ENCODE measurements at regions not wholly inside any gene's neighbourhood (a gene's known extent, or its start where the extent isn't known, plus 50 kb on each side); places are given as distances from the start of the nearest gene placed in this dataset.

- DNase-seq, result no peak
Measured at GRCh38 chr13:24052547-24053518, 107.7 kb upstream of the SPATA13 start.

- peak; percentile 91 for DNase-seq
Measured at GRCh38 chr13:24053519-24054251, 106.8 kb upstream of the SPATA13 start.

GRCh38 chr13:24056616-24057137 is 103.8 kb upstream of the SPATA13 start:
- no peak for DNase-seq

DNA sequence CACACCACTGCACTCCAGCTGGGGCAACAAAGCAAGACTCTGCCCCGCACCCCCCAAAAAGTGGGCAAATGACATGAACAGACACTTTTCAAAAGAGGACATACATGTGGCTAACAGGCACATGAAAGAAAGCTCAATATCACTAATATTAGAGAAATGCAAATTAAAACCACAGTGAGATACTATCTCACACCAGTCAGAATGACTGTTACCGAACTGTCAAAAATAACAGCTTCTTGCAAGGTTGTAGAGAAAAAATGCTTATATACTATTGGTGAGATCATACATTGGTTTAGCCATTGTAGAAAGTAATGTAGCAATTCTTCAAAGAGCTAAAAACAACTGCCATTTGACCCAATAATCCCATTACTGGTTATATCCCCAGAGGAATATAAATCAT is 99.5 kb upstream of the SPATA13 start:
- DNase-seq, result no peak

DNA sequence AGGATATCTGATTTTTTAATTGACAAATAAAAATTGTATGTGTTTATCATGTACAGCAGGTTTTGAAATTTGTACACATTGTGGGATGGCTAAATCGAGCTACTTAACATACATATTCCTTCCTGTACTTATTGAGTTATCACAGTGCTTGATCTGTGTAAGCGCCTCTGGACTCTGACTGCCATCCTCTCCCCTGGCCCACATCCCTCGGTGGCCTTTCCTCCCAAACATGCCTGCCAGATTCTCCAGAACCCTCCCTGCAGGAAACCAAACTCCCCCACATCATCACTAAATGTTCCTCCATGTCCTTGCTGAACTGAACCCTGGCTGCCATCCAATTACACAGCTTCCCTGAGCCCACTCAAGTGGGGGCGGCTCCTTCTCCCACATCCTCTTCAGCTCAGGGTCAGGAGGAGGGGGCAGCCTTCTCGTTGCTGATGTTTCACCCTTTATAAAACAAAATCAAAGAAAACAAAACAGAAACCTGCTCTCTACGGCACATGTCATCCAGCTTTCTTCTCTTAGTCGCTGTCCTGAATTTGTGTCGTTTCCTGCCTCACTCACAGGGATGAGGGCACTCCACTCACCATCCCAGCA is 97.1 kb upstream of the SPATA13 start:
- no peak for DNase-seq

GRCh38 chr13:24064371-24064770 is 96.1 kb upstream of the SPATA13 start:
- no peak for DNase-seq

DNA sequence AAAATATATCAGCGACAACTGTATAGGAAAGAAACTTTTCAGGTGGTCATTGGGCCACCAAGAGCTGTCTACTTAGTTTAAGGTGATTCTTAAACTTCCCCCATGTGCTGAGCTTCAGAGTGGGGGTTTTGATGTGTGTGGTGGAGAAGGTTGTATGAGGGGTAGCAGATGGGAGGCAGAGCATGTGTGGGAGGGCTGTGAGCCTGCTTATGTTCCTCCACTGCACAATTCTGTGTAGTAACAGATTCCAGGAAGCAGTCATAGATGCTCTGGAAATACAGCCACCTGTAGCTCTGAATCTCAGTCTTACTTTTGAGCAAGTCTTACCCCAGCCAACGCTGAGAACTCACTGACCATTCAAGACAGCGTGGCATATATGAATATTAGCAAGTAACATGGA is 95.3 kb upstream of the SPATA13 start:
- DNase-seq, result no peak

- peak; percentile 25 for DNase-seq
Measured at GRCh38 chr13:24066405-24067295, 93.9 kb upstream of the SPATA13 start.

DNA sequence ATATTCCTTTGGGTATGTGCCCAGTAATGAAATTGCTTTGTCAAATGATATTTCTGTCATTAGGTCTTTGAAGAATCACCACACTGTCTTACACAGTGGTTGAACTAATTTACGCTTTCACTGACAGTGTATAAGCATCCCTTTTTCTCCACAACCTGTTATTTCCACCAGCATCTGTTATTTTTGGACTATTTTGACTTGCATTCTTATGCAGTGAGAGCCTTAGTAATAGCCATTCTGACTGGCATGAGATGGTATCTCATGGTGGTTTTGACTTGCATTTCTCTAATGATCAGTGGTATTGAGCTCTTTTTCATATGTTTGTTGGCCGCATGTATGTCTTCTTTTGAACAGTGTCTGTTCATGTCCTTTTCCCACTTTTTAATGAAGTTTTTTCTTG is 92.0 kb upstream of the SPATA13 start:
- DNase-seq, result no peak

DNA sequence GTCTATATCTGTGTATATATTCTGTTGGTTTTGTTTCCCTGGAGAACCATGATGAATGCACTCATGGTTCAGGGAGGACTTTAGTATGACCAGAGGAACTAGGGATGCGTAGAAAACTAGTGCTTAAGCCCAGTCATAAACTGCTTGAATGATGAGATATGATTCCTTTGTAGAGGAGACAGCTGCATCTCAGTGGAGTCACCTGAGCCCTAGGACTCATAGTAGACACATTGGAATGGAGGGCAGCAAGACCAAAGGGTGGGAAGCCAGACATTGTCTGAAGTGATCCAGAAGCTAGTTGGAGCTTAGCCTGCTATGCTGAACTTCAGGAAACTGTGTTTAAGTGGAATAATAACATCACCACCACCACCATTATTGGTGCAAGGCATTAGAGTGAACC is 89.5 kb upstream of the SPATA13 start:
- DNase-seq, result no peak

GRCh38 chr13:24071423-24072075 is 89.0 kb upstream of the SPATA13 start:
- DNase-seq, result no peak

- DNase-seq, result no peak
Measured at GRCh38 chr13:24073657-24074056, 86.9 kb upstream of the SPATA13 start.

GRCh38 chr13:24074678-24075077 is 85.8 kb upstream of the SPATA13 start:
- no peak for DNase-seq

- DNase-seq, result no peak
Measured at GRCh38 chr13:24075137-24075975, 85.2 kb upstream of the SPATA13 start.

DNA sequence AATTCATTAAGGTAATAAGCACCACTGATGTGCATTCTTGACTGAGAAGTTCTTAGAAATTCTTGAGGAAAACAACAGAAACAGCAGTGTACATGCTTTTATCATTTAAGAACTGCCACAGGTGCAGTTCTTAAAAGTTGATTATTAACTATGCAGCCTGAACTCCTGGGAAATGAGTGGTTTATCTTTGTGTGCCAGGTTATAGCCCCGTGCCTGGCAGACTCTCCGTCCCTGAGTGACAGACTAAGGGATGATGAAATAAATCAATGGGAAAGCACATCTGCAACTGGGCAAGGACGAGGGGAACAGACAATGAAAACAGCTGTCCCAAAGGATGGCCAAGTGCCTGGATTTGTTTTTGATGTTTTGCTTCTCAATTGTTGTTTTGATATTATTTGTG is 84.4 kb upstream of the SPATA13 start:
- no peak for DNase-seq

DNA sequence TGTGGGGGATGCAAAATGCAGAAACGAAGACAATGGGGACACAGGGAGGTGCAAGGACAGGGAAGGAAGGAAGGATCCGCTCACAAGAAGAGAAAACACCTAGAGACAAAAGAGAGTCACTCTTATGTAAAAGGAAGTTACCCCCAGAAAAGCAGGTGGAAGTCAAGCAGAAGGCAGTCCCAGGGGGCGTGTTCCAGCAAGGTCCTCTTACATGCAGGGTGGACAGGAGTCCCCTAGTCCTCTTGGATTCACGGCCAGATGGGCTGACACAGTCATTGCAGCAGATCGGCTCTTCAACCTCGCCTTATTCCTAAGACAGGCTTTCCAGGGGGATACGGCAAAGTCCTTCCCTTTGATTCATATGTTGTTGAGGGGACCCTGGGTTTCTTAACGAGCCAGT is 83.9 kb upstream of the SPATA13 start:
- DNase-seq, result no peak

DNA sequence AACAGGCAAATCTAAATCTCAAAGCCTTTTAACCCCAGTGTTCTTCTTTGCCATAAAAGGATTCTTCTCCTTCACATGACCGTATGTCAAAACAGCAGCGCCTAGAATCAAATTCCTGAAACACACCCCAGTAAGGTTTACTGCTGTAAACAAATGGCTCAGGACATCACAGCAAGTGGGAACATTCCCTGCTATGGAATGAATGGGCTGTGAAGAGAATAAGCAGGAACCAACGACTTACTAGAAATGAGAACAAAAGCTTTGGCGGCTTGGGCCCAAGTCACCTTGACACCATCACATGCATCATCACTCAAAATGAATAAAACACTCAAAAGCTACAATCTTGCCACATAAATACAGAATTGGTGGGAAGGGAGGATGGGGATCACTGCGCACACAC is 80.4 kb upstream of the SPATA13 start:
- DNase-seq, result no peak

DNA sequence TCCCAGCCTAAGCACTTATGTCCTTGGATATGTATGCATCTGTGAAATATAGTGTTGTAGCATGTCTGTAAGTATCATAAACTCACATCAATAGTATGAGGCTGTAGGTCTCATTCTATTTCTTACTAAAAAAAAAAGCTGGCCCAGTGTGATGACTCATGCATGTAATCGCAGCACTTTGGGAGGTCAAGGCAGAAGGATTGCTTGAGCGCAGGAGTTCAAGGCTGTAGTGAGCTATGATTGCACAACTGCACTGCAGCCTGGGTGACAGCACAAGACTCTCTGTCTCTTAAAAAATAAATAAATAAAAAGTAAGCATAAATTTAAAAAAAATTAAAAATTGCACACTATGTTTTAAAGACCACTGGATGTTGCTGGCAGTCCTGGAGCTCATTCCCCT is 79.1 kb upstream of the SPATA13 start:
- DNase-seq, result no peak

DNA sequence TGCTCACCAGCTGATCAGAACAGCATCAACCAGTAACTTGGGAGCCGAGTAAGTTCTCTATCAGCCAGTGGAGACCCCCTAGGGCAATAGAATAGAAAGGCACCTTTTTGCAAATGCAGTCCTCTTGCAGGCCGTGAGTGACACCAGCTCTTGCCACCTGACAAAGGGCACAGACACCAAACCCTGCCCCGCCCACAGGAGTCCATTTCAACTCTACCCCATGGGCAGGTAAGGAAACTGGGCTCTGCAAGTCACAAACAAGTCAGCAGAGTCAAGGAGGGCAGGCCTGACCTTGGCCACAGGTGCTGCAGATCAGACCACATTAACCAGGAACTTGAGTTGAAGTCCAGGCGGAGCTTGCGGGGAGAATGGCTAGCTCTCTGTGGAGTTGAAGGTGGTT is 77.4 kb upstream of the SPATA13 start:
- no peak for DNase-seq

GRCh38 chr13:24083722-24084421 is 76.6 kb upstream of the SPATA13 start:
- DNase-seq, result no peak
